AG09319 (cell line): ENCODE measurements at regions not wholly inside any gene's neighbourhood (a gene's known extent, or its start where the extent isn't known, plus 50 kb on each side); places are given as distances from the start of the nearest gene placed in this dataset.

Source experiments
- DNase-seq: peaks from one replicate; pipeline ENCODE4 v3.0.0-alpha.2; 2010; ENCODE audit warnings: low read depth; ENCODE audit errors: extremely low read depth
- CTCF ChIP-seq: IDR thresholded peaks from 2 replicates; pipeline ENCODE4 v1.5.1; 2011; ENCODE audit warnings: low read depth, mild to moderate bottlenecking, inconsistent platforms, low read length, moderate library complexity

DNA sequence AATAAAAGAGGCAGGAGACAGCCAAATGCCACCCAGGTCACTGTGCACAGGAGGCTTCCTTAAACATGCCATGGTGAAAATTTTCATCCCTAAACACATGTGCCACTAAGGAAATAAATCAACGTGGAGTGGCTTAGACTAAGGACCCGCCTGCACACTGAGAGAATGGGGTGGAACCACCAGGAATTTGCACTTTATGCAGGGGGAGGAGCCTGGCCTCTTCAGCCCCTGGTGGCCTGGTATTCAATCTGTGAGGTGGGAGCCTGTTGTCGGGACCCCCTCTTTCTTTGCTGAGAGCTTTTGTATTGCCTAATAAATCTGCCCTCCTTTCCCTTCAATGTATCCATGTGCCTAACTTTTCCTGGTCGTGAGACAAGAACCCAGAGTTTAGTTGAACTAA, 204.6 kb upstream of the NRP1 start:
- TF ChIP-seq CTCF, result no peak
- no peak for DNase-seq

- no peak for TF ChIP-seq CTCF
- no peak for DNase-seq
Observed at GRCh38 chr10:33537066-33537465, 202.6 kb upstream of the NRP1 start.

DNA sequence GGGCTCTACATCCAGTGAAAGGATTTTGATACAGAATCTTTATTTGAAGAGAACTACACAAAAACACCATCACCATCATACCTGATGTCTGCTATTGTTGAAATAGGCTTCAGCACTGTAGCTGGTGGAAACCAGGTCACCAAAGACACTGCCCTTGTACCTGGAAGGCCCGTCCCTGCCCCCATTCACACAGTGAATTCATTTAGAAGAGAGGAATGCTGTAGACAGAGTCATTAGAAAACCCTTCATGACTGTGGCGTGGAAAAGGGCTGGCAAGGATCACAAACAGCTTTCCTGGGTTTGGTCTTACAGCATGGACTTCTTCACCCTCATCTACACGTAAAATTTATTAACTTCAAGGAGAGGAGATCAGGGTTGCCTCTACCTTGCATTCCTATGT, 202.0 kb upstream of the NRP1 start:
- DNase-seq, result no peak
- TF ChIP-seq CTCF, result no peak

DNA sequence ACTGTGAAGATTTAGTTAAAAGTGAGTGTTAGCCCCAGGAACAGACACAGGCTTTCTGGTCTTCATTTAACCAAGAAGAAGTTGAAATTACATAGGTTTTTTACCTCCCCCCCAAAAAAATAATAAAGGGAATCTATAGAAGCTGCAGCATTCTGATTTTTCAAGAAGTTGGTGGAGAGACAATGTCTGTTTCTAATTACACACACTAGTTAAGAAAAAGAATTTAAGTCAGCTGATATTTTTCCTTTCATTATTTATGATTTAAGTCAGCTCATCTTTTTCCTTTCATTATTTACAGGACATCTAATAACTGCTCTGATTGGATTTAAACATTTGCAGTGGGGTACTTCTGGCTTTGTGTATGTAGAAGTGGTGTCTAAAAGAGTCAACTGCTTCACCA, 201.4 kb upstream of the NRP1 start:
- TF ChIP-seq CTCF, result no peak
- no peak for DNase-seq

- no peak for TF ChIP-seq CTCF
- no peak for DNase-seq
Observed at GRCh38 chr10:33534416-33534815, 199.9 kb upstream of the NRP1 start.

DNA sequence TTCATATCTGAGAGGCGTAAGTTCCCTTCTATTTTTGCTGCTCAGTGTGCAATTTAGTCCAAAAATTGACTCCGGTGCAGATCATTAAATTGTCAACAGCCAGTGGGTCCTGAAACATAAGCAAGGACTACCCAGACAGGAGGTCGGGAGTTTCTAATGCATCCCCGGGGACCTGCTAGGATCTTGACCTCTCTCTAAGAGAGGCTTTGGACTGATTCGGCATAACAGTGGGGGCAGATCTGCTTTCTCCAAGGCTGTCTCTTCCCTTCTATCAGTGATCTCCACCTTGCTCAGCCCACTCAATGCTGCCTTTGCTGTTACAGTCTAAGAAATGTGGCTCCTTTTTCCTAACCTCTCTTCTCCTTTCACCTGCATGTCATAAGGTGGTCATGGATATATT, 199.1 kb upstream of the NRP1 start:
- DNase-seq, result no peak

GRCh38 chr10:33532901-33533300, 198.4 kb upstream of the NRP1 start:
- no peak for DNase-seq
- TF ChIP-seq CTCF, result no peak

More for the DNA sequence above, 199.1 kb upstream of the NRP1 start:
- TF ChIP-seq CTCF, result no peak
